RWPE2 (cell line): ENCODE measurements at regions not wholly inside any gene's neighbourhood (a gene's known extent, or its start where the extent isn't known, plus 50 kb on each side); places are given as distances from the start of the nearest gene placed in this dataset.

Experiments
- ATAC-seq: fragments of 200-7000 bp; cut with Tn5 transposase; 3 replicates; pipeline ENCODE4 v1.9.1; 2021; ENCODE audit warnings: low read depth
- DNase-seq: peaks from one replicate; pipeline ENCODE4 v3.0.0-alpha.2; 2020; ENCODE audit warnings: low spot score
- H3K27ac ChIP-seq: fragments of 450-650 bp; 2 replicates; pipeline ENCODE4 v1.5.1; 2017; ENCODE audit warnings: mild to moderate bottlenecking; ENCODE audit not compliant: poor library complexity, severe bottlenecking
- H3K27me3 ChIP-seq: fragments of 250-450 bp; sonication (Bioruptor Pico); 2 replicates; pipeline ENCODE4 v1.5.1; 2021; ENCODE audit warnings: mild to moderate bottlenecking, moderate library complexity; ENCODE audit not compliant: insufficient read depth, poor library complexity, severe bottlenecking
- H3K36me3 ChIP-seq: fragments of 250-450 bp; sonication (Bioruptor Pico); 2 replicates; pipeline ENCODE4 v1.5.1; 2020; ENCODE audit warnings: low read depth, mild to moderate bottlenecking, moderate library complexity
- H3K4me1 ChIP-seq: fragments of 250-450 bp; sonication (Bioruptor Pico); 2 replicates; pipeline ENCODE4 v1.5.1; 2021; ENCODE audit warnings: mild to moderate bottlenecking, moderate library complexity; ENCODE audit not compliant: insufficient read depth, poor library complexity, severe bottlenecking
- H3K4me3 ChIP-seq: fragments of 250-450 bp; sonication (Bioruptor Pico); 2 replicates; pipeline ENCODE4 v1.5.1; 2021; ENCODE audit warnings: mild to moderate bottlenecking, moderate library complexity; ENCODE audit not compliant: severe bottlenecking
- H3K9me3 ChIP-seq: fragments of 250-450 bp; sonication (Bioruptor Pico); 2 replicates; pipeline ENCODE4 v1.5.1; 2021; ENCODE audit warnings: mild to moderate bottlenecking, moderate library complexity; ENCODE audit not compliant: severe bottlenecking
- CTCF ChIP-seq: fragments of 450-650 bp; IDR thresholded peaks from one replicate; pipeline ENCODE4 v1.5.1; 2017; ENCODE audit warnings: mild to moderate bottlenecking, moderate library complexity; ENCODE audit not compliant: poor library complexity, severe bottlenecking

- Histone ChIP-seq H3K4me3 (no peak overlapping the region), H3K27ac (no peak overlapping the region), H3K36me3 (no peaks in the 10 kb centered on the region), H3K9me3 (no peaks in the 10 kb centered on the region), H3K27me3 (no peaks in the 10 kb centered on the region), H3K4me1 (no peaks in the 10 kb centered on the region)
- no peak for TF ChIP-seq CTCF
- no peak for DNase-seq
- no peak for ATAC-seq
Observed at GRCh38 chr4:23485801-23486200, 404.0 kb downstream of the PPARGC1A start.

GRCh38 chr4:23484689-23485088, 405.2 kb downstream of the PPARGC1A start:
- no peaks in the 10 kb centered on the region for H3K36me3 ChIP-seq
- ATAC-seq: no peak
- TF ChIP-seq CTCF: no peak

GRCh38 chr4:23483320-23483960, 406.4 kb downstream of the PPARGC1A start:
- no peaks in the 10 kb centered on the region for H3K9me3 ChIP-seq
- no peak for TF ChIP-seq CTCF
- no peak for ATAC-seq

More at GRCh38 chr4:23484689-23485088, 405.2 kb downstream of the PPARGC1A start:
- Histone ChIP-seq H3K4me1 (no peaks in the 10 kb centered on the region), H3K27ac (no peak overlapping the region), H3K9me3 (no peaks in the 10 kb centered on the region), H3K27me3 (no peaks in the 10 kb centered on the region), H3K4me3 (no peak overlapping the region)
- DNase-seq: no peak

GRCh38 chr4:23481566-23481965, 408.3 kb downstream of the PPARGC1A start:
- Histone ChIP-seq H3K27me3 (no peaks in the 10 kb centered on the region), H3K36me3 (no peaks in the 10 kb centered on the region), H3K4me3 (no peak overlapping the region), H3K27ac (no peak overlapping the region), H3K4me1 (no peaks in the 10 kb centered on the region), H3K9me3 (no peaks in the 10 kb centered on the region)
- no peak for ATAC-seq
- no peak for TF ChIP-seq CTCF
- DNase-seq: no peak

More at GRCh38 chr4:23483320-23483960, 406.4 kb downstream of the PPARGC1A start:
- Histone ChIP-seq H3K27me3 (no peaks in the 10 kb centered on the region), H3K36me3 (no peaks in the 10 kb centered on the region), H3K4me1 (no peaks in the 10 kb centered on the region), H3K4me3 (no peak overlapping the region), H3K27ac (no peak overlapping the region)
- no peak for DNase-seq

GRCh38 chr4:23477905-23478304, 411.9 kb downstream of the PPARGC1A start:
- DNase-seq (no peak), ATAC-seq (no peak)
- no peak for TF ChIP-seq CTCF
- H3K9me3 ChIP-seq: no peaks in the 10 kb centered on the region
- no peaks in the 10 kb centered on the region for H3K36me3 ChIP-seq
- no peaks in the 10 kb centered on the region for H3K4me1 ChIP-seq
- H3K27ac ChIP-seq: no peak overlapping the region
- H3K4me3 ChIP-seq: no peak overlapping the region
- no peaks in the 10 kb centered on the region for H3K27me3 ChIP-seq
